ENCODE measurements at regions not wholly inside any gene's neighbourhood (a gene's known extent, or its start where the extent isn't known, plus 50 kb on each side); places are given as distances from the start of the nearest gene placed in this dataset.

DNA sequence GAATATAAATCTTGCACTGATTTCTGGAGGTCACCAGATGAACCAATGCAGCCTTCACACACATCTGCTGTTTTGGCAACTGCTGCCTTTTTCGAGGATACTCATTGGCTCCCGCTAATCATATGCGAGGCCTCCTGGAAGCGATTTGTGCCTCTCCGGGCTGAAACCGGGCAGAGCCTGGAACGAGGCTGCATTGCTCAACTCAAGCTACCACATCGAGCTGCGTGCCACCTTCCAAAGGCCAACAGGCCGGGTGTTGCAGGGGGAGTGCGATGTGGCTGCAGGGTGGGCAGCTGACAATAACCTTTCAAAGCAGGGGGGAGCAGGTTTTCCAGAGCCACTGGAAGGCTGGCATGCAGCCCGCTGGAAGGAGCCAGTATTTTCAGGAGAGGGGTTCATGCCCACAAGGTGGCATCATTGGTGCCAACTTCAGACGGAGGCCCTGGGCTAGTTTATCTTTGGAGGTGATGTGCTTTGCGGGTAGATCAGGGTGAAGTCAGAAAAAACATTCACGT is 122.6 kb upstream of the IFNGR1 start:
- peak in 3 of 5 experiments; percentile 14 to 30 (median 24) for TF ChIP-seq CTCF (IDR thresholded peaks at IDR 0.05)
- TF ChIP-seq POLR2A (IDR thresholded peaks at IDR 0.05), result no peak
- TF ChIP-seq POLR2AphosphoS5 (IDR thresholded peaks at IDR 0.05), result no peak
